ENCODE measurements at regions not wholly inside any gene's neighbourhood (a gene's known extent, or its start where the extent isn't known, plus 50 kb on each side); places are given as distances from the start of the nearest gene placed in this dataset.
A peak's percentile ranks its signal among the peaks of the same experiment; 100 is the strongest.
"Not testable (repeated sequence)": the region's sequence is repeated elsewhere in the genome, so short reads cannot be mapped to it uniquely, and the experiment has no call there.

DNA sequence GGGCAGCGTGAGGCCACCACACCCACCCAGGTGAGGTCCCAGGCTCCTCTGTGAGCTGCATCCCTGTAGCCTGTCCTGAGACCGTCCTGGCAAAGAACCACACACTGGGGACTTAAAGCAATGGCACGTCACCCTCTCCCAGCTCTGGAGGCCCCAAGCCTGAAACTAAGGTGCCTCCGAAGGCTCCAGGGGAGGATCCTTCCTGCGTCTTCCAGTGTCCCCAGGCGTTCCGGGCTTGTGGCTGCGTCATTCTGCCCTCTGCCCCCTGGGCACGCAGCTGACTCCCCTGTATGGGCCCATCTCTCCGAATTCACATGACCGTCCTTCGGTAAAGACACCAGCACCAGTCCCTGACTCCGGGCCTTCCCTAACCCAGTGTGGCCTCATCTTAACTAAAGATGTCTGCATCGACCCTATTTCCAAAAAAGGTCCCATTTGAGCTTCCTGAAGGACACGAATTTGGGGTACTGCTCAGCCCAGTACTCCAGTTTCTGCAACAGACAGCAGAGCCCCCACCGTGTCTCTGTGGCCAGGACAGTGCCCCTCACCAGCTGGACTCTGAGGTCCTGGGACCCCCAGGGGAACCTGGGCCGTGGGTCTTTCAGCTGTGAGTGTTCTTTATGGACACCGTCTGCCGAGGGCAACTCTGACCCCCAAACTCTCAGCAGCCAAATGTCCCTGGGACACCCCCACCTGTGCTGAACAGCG is 75.2 kb upstream of the CTDP1 start:
- no peaks in the 10 kb centered on the region for H3K9me3 ChIP-seq (ENCODE audit: control insufficient read depth, insufficient read depth, low read length)
- no peak overlapping the region for H3K9ac ChIP-seq (ENCODE audit: low read depth, low read length)
- H3K36me3 ChIP-seq (ENCODE audit: control insufficient read depth, insufficient read depth, low read length): no peaks in the 10 kb centered on the region
- H3K4me3 ChIP-seq (ENCODE audit: low read depth, low read length): no peak overlapping the region
- no peaks in the 10 kb centered on the region for H3K4me1 ChIP-seq (ENCODE audit: control insufficient read depth, insufficient read depth, low read length)
- no peaks in the 10 kb centered on the region for H3K27me3 ChIP-seq (ENCODE audit: control insufficient read depth, insufficient read depth, low read length)
- no peak overlapping the region for H3K27ac ChIP-seq (ENCODE audit: low read depth, low read length)

DNA sequence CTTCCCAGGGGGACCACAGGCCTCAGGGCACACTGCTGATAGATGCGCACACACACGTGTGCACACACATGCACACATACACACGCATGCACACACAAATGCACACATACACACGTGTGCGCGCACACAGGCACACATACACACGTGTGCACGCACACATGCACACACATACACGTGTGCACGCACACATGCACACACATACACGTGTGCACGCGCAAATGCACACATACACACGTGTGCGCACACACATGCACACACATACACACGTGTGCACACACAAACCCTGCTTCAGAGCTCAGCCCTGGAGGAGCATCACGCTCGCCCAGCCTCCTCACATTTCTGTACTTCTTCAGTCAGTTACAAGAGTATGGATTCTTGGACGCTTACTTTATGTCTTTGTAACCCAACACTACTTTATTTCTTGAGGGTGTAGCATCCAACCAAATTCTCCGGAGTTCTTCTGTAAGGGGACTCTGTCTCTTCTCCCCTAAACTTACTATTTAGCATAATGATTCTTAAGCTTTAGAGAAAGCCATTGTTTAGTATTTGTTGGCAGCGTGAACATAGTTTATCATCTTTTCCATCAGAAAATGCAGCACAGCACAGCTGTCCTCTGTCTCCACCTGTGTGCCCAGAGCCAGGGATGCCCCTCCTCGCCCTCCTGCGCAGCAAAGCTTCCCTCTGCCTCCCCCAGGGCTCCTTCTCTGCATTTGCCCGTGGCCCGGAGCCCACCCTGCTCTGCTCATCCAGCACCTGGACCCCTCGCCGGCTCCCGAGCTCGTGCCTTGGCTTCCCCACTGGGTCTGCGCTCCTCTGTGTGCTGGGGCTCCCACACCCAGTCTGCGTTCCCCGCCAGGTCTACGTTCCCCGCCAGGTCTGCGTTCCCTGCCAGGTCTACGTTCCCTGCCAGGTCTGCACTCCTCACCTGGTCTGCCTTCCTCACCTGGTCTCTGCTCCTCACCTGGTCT is 74.4 kb upstream of the CTDP1 start:
- Histone ChIP-seq H3K4me3 (ENCODE audit: low read depth, low read length) (no peak overlapping the region), H3K27me3 (ENCODE audit: control insufficient read depth, insufficient read depth, low read length) (no peaks in the 10 kb centered on the region)

DNA sequence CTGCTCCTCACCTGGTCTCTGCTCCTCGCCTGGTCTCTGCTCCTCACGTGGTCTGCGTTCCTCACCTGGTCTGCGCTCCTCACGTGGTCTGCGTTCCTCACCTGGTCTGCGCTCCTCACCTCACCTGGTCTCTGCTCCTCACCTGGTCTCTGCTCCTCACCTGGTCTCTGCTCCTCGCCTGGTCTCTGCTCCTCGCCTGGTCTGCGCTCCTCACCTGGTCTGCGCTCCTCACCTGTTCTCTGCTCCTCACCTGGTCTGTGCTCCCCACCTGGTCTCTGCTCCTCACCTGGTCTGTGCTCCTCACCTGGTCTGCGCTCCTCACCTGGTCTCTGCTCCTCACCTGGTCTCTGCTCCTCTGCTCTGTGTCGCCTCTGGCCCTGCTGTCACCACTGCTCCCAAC is 73.5 kb upstream of the CTDP1 start:
- not testable (repeated sequence) for H3K27me3 ChIP-seq (ENCODE audit: control insufficient read depth, insufficient read depth, low read length); H3K9ac ChIP-seq (ENCODE audit: low read depth, low read length); H3K4me3 ChIP-seq (ENCODE audit: low read depth, low read length); H3K27ac ChIP-seq (ENCODE audit: low read depth, low read length); H3K9me3 ChIP-seq (ENCODE audit: control insufficient read depth, insufficient read depth, low read length); H3K36me3 ChIP-seq (ENCODE audit: control insufficient read depth, insufficient read depth, low read length); H3K4me1 ChIP-seq (ENCODE audit: control insufficient read depth, insufficient read depth, low read length)

More for the DNA sequence above, 74.4 kb upstream of the CTDP1 start:
- H3K4me1 ChIP-seq (ENCODE audit: control insufficient read depth, insufficient read depth, low read length): no peaks in the 10 kb centered on the region
- no peaks in the 10 kb centered on the region for H3K9me3 ChIP-seq (ENCODE audit: control insufficient read depth, insufficient read depth, low read length)
- no peaks in the 10 kb centered on the region for H3K36me3 ChIP-seq (ENCODE audit: control insufficient read depth, insufficient read depth, low read length)
- no peak overlapping the region for H3K9ac ChIP-seq (ENCODE audit: low read depth, low read length)
- H3K27ac ChIP-seq (ENCODE audit: low read depth, low read length): no peak overlapping the region

DNA sequence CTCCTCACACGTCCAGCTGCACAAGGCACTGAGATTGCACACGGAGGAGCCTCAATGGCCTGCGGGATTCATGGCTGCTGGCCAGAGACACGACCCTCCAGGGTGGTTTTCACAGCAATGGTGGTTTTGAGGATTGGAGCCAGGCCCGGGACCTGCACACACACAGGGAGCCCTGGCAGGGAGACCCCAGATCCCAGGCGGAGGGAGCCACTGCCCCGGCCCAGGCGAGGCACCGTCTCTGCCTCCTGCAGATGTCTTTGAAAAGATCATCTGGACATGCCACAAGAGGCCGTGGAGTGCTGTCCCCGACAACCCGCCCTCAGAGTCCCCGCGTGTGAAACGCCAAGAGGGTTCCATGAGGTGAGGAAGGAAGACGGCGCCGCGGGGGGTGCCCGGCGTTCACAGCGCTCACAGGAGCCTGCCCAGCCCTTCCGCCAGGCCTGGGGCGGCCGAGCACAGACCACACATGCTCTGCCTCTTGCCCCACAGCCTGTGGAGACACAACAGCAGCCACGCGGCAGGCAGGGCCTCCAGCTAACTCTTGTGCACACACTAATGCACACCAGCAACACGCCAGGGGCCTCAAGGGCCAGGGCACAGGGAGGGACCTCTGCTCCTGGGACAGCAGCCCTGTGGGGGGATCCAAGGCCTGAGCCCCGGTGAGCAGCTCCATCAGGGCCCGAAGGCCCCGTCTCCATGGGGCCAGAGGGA is 72.8 kb upstream of the CTDP1 start:
- H3K27ac ChIP-seq (ENCODE audit: low read depth, low read length): no peak overlapping the region
- no peak overlapping the region for H3K4me3 ChIP-seq (ENCODE audit: low read depth, low read length)
- no peaks in the 10 kb centered on the region for H3K27me3 ChIP-seq (ENCODE audit: control insufficient read depth, insufficient read depth, low read length)
- no peak overlapping the region for H3K9ac ChIP-seq (ENCODE audit: low read depth, low read length)
- H3K36me3 ChIP-seq (ENCODE audit: control insufficient read depth, insufficient read depth, low read length): no peaks in the 10 kb centered on the region
- H3K4me1 ChIP-seq (ENCODE audit: control insufficient read depth, insufficient read depth, low read length): peaks cover 9% of the 10 kb centered on the region; the same call in 1 of the 2 replicates
- H3K9me3 ChIP-seq (ENCODE audit: control insufficient read depth, insufficient read depth, low read length): no peaks in the 10 kb centered on the region

DNA sequence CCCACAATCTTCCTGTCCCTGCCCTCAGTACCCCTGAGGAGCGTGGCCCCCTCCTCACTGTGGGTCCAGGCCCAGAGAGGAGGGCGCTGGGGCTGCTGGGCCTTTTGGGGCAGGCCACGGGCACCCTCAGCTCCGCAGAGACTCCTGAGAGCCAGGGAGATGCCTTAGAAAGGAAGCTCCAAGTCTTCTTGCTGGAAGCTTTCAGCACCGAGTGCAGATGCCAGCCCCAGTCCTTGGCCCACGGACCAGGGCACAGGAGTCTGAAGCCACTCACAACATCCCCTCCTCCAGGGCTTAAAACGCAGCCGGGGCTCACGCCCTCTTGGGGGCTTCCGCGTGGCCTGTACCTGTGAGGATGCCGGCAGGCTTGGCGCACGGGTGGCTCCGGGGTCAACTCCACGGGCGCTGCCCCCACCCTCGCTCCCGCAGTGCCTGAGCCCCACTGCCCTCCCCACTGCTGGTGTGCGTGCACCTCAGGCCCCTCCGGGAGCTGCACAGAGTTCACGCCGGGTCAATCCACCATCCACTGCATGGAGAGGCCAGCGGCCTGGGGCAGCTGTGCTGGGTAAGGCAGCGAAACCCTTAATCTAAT is 72.1 kb upstream of the CTDP1 start:
- Histone ChIP-seq H3K9ac (ENCODE audit: low read depth, low read length) (no peak overlapping the region), H3K36me3 (ENCODE audit: control insufficient read depth, insufficient read depth, low read length) (no peaks in the 10 kb centered on the region), H3K27me3 (ENCODE audit: control insufficient read depth, insufficient read depth, low read length) (no peaks in the 10 kb centered on the region), H3K4me1 (ENCODE audit: control insufficient read depth, insufficient read depth, low read length) (peaks cover 9% of the 10 kb centered on the region; the same call in 1 of the 2 replicates), H3K27ac (ENCODE audit: low read depth, low read length) (no peak overlapping the region), H3K4me3 (ENCODE audit: low read depth, low read length) (no peak overlapping the region), H3K9me3 (ENCODE audit: control insufficient read depth, insufficient read depth, low read length) (no peaks in the 10 kb centered on the region)

DNA sequence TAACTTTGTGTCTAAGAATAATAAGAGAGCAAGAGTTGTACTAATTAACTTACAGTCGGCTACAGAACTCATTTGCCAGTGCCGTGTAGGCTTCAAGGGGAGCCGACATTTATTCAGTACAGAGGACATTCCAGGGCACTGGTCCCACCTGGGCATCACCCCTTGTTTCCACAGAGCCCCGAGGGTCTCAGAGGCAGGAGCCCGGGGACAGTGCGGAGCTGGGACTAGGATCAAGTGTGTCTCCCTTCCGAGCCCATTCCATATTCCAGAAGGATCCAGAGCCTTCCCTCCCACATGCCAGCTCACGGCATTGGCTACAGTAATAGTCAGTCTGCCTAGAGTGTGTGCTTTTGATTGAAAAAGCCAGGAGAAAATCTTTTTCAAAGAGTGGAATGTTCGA is 71.5 kb upstream of the CTDP1 start:
- Histone ChIP-seq H3K9ac (ENCODE audit: low read depth, low read length) (no peak overlapping the region), H3K4me1 (ENCODE audit: control insufficient read depth, insufficient read depth, low read length) (peaks cover 9% of the 10 kb centered on the region; the same call in 1 of the 2 replicates), H3K4me3 (ENCODE audit: low read depth, low read length) (no peak overlapping the region), H3K36me3 (ENCODE audit: control insufficient read depth, insufficient read depth, low read length) (no peaks in the 10 kb centered on the region), H3K27me3 (ENCODE audit: control insufficient read depth, insufficient read depth, low read length) (no peaks in the 10 kb centered on the region), H3K9me3 (ENCODE audit: control insufficient read depth, insufficient read depth, low read length) (no peaks in the 10 kb centered on the region), H3K27ac (ENCODE audit: low read depth, low read length) (no peak overlapping the region)

DNA sequence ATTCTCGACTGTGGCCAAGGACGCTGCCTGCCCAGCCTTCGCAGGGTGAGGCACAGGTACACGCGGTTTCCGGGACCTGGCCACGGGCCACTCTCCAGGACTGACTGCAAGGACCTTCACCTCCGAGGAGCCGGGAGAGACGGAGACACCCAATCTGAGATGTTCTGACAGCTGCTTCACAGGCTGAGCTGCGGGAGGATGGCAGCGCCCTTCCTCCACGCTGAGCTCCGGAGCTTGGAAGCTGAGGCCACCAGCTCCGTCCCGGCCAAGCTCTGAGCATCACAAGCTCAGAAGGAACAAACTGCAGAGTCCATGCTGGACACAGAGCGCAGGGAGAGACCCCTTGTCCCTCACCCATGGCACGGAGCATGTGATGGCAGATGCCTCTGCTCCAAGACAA is 71.1 kb upstream of the CTDP1 start:
- no peaks in the 10 kb centered on the region for H3K9me3 ChIP-seq (ENCODE audit: control insufficient read depth, insufficient read depth, low read length)
- no peaks in the 10 kb centered on the region for H3K36me3 ChIP-seq (ENCODE audit: control insufficient read depth, insufficient read depth, low read length)
- H3K9ac ChIP-seq (ENCODE audit: low read depth, low read length): no peak overlapping the region
- no peak overlapping the region for H3K27ac ChIP-seq (ENCODE audit: low read depth, low read length)
- peaks cover 9% of the 10 kb centered on the region; the same call in 1 of the 2 replicates for H3K4me1 ChIP-seq (ENCODE audit: control insufficient read depth, insufficient read depth, low read length)
- H3K27me3 ChIP-seq (ENCODE audit: control insufficient read depth, insufficient read depth, low read length): no peaks in the 10 kb centered on the region
- H3K4me3 ChIP-seq (ENCODE audit: low read depth, low read length): no peak overlapping the region

DNA sequence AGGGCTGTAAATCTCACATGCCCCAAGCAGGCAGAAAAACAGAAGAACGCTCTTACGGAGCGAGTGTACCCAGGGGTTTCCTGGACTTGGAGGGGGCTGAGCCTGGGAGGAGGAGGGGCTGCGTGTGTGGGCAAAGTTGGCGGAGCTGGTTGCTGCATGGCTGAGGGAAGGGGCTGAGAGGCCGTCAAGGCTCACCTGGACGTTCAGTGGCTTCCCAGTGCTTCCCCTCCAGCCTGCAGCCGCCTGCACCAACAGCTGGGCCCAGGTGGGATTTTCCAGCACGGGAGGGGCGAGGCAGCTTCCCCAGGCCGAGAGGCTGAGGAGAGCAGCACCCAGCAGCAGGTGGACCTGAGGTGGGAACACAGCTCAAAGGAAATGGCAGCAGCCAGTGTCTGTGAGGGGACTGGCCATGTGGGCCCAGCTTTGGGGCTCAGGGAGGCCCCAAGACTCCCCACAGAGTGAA is 70.6 kb upstream of the CTDP1 start:
- peaks cover 9% of the 10 kb centered on the region; the same call in 1 of the 2 replicates for H3K4me1 ChIP-seq (ENCODE audit: control insufficient read depth, insufficient read depth, low read length)
- no peaks in the 10 kb centered on the region for H3K9me3 ChIP-seq (ENCODE audit: control insufficient read depth, insufficient read depth, low read length)
- no peak overlapping the region for H3K4me3 ChIP-seq (ENCODE audit: low read depth, low read length)
- H3K36me3 ChIP-seq (ENCODE audit: control insufficient read depth, insufficient read depth, low read length): no peaks in the 10 kb centered on the region
- H3K27me3 ChIP-seq (ENCODE audit: control insufficient read depth, insufficient read depth, low read length): no peaks in the 10 kb centered on the region
- no peak overlapping the region for H3K27ac ChIP-seq (ENCODE audit: low read depth, low read length)
- no peak overlapping the region for H3K9ac ChIP-seq (ENCODE audit: low read depth, low read length)

DNA sequence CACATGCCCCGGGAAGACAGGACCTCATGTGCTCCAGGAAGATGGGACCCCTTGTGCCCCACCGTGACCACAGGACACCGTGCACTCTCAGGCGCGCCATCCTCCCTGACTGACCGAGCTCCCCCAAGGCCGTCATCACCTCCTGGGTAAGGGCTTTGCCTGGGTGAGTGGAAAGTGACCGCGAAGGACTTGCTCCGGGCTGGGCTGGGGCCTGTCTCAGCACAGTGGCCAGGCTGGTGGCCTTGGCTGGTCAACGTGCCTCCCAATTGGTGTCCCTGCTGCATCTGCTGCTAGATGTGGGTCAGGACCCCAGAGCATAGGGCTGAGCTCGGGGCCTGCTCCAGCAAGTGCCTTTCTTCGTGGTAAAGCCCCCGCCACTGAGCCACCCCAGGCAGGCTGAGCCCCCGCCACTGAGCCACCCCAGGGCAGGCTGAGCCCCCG is 69.7 kb upstream of the CTDP1 start:
- no peak overlapping the region for H3K4me3 ChIP-seq (ENCODE audit: low read depth, low read length)
- H3K9me3 ChIP-seq (ENCODE audit: control insufficient read depth, insufficient read depth, low read length): no peaks in the 10 kb centered on the region
- no peaks in the 10 kb centered on the region for H3K27me3 ChIP-seq (ENCODE audit: control insufficient read depth, insufficient read depth, low read length)
- no peaks in the 10 kb centered on the region for H3K36me3 ChIP-seq (ENCODE audit: control insufficient read depth, insufficient read depth, low read length)
- peaks cover 9% of the 10 kb centered on the region; the same call in 1 of the 2 replicates for H3K4me1 ChIP-seq (ENCODE audit: control insufficient read depth, insufficient read depth, low read length)
- H3K9ac ChIP-seq (ENCODE audit: low read depth, low read length): no peak overlapping the region
- no peak overlapping the region for H3K27ac ChIP-seq (ENCODE audit: low read depth, low read length)

DNA sequence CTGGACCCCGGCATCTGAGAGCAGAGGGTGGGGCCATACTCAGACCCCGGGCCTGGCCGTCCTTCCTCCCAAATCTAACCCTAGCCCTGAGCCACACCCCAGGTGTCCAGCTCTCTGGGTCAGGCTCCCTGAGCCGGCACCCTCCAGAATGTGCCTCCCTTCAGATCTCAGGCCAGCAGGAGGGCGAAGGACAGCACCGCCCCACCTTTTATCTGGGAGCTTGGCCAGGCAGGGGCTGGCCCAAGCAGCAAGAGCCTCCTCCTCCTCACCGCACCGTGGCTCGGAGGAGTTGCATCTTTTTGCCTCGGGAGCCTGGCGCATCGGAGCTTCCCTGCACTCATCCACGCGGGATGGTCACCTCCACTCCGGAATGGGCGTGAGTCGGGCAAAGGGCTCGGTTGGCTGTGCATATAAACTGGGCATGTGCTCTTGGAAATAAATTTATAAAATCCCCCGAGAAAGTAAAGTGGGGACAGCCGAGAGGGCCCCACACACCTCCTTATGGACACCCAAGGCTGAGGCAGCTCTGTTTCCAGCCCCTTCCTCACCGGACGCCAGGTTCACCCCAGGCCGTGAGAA is 69.1 kb upstream of the CTDP1 start:
- peak overlapping the region; percentile 68 for H3K27ac ChIP-seq (ENCODE audit: low read depth, low read length)

More for the DNA sequence above, 69.1 kb upstream of the CTDP1 start:
- no peaks in the 10 kb centered on the region for H3K27me3 ChIP-seq (ENCODE audit: control insufficient read depth, insufficient read depth, low read length)
- H3K36me3 ChIP-seq (ENCODE audit: control insufficient read depth, insufficient read depth, low read length): no peaks in the 10 kb centered on the region
- H3K9me3 ChIP-seq (ENCODE audit: control insufficient read depth, insufficient read depth, low read length): no peaks in the 10 kb centered on the region
- peaks cover 9% of the 10 kb centered on the region; the same call in 1 of the 2 replicates for H3K4me1 ChIP-seq (ENCODE audit: control insufficient read depth, insufficient read depth, low read length)
- no peak overlapping the region for H3K4me3 ChIP-seq (ENCODE audit: low read depth, low read length)
- H3K9ac ChIP-seq (ENCODE audit: low read depth, low read length): no peak overlapping the region
